NT2/D1 (cell line): ENCODE measurements at regions not wholly inside any gene's neighbourhood (a gene's known extent, or its start where the extent isn't known, plus 50 kb on each side); places are given as distances from the start of the nearest gene placed in this dataset.

Experiments
- YY1 ChIP-seq: IDR thresholded peaks from 2 replicates; pipeline ENCODE4 v1.6.1; 2011; ENCODE audit not compliant: insufficient read length, insufficient read depth
- ZNF274 ChIP-seq: IDR thresholded peaks from 2 replicates; pipeline ENCODE4 v1.6.1; 2011; ENCODE audit warnings: mild to moderate bottlenecking, low read depth, low read length

DNA sequence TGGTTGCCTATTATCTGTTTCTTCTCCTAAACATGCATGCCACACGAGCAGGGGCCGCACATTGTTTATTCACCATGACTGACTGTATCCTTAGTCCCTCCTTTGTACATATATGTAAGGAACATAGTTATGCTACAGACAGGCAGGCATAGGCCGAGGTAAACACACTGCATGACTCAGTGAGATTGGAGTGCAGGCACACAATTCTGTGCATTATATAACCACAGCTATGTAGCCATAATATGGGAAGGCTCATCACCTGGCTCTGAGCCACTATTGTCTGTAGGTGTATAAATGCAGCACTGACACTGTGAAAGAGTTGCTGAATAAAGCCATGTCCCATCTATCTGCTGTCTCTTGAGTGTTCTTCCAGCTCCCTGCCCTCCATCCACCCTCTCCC, 431.6 kb downstream of the IDS start:
- TF ChIP-seq ZNF274 (no peak), YY1 (no peak)
